A673 (cell line): ENCODE measurements at regions not wholly inside any gene's neighbourhood (a gene's known extent, or its start where the extent isn't known, plus 50 kb on each side); places are given as distances from the start of the nearest gene placed in this dataset.

Experiments used
- BruUV-seq: library from RNA; stranded (reverse); fragments of 400-500 nt; replicated peaks from 2 replicates; lab custom pipeline; 2021; lab: Mats Ljungman, UMichigan
- CTCF ChIA-PET: fragments of 300-600 bp; sonication (Branson Sonifier 250); formaldehyde crosslinking; loops from one replicate; lab custom pipeline; 2022; ENCODE audit warnings: antibody characterized with exemption; lab: Charles Lee
- POLR2A ChIA-PET: fragments of 300-600 bp; sonication (Branson Sonifier 250); formaldehyde crosslinking; loops from one replicate; lab custom pipeline; 2022; ENCODE audit warnings: antibody characterized with exemption; ENCODE audit not compliant: low non-redundant PET; lab: Charles Lee
- DNase-seq: peaks from one replicate; pipeline ENCODE4 v3.0.0-alpha.2; 2015; ENCODE audit warnings: low spot score
- H3K27ac ChIP-seq: fragments of 200-600 bp; sonication (generic); 2 replicates; pipeline ENCODE4 v1.5.1; 2016; ENCODE audit warnings: mixed run types, low read depth, mild to moderate bottlenecking, mixed read lengths, antibody characterized with exemption, low read length; ENCODE audit not compliant: poor library complexity, severe bottlenecking
- H3K27me3 ChIP-seq: fragments of 200-600 bp; sonication (generic); replicated peaks from 2 replicates; pipeline ENCODE4 v1.6.1; 2017; ENCODE audit warnings: mixed run types, low read depth, mild to moderate bottlenecking, mixed read lengths, antibody characterized with exemption, low read length; ENCODE audit not compliant: insufficient read depth, poor library complexity
- H3K36me3 ChIP-seq: fragments of 200-600 bp; sonication (generic); 2 replicates; pipeline ENCODE4 v1.6.1; 2016; ENCODE audit warnings: mixed run types, mild to moderate bottlenecking, mixed read lengths, antibody characterized with exemption, low read length; ENCODE audit not compliant: insufficient read depth, poor library complexity, severe bottlenecking
- H3K4me1 ChIP-seq: fragments of 200-600 bp; sonication (generic); 2 replicates; pipeline ENCODE4 v1.6.1; 2017; ENCODE audit warnings: mixed run types, mild to moderate bottlenecking, mixed read lengths, antibody characterized with exemption, low read length; ENCODE audit not compliant: insufficient read depth, poor library complexity, severe bottlenecking
- H3K4me3 ChIP-seq: fragments of 200-600 bp; sonication (generic); 2 replicates; pipeline ENCODE4 v1.5.1; 2016; ENCODE audit warnings: low read depth, mixed run types, mild to moderate bottlenecking, mixed read lengths, low read length; ENCODE audit not compliant: poor library complexity, severe bottlenecking
- H3K9me3 ChIP-seq: fragments of 200-600 bp; sonication (generic); 2 replicates; pipeline ENCODE4 v1.6.1; 2016; ENCODE audit warnings: mixed run types, low read depth, mild to moderate bottlenecking, mixed read lengths, antibody characterized with exemption, low read length; ENCODE audit not compliant: poor library complexity, severe bottlenecking
- CTCF ChIP-seq: fragments of 300-800, 200-600 bp; sonication (generic); conservative IDR thresholded peaks from 2 replicates; pipeline ENCODE4 v1.5.1; 2017; ENCODE audit warnings: low read depth, mild to moderate bottlenecking, antibody characterized with exemption, low read length, moderate library complexity, mixed read lengths
- EZH2 ChIP-seq: fragments of 200-600 bp; sonication (generic); IDR thresholded peaks from 2 replicates; pipeline ENCODE4 v1.6.1; 2017; ENCODE audit warnings: borderline replicate concordance, low read depth, mild to moderate bottlenecking, mixed read lengths, antibody characterized with exemption, low read length; ENCODE audit not compliant: poor library complexity, severe bottlenecking
- intact Hi-C: fragments of 100-400 bp; cut with micrococcal nuclease; formaldehyde crosslinking; loops from one replicate; pipeline ENCODE4 v1.10.0; 2022; ENCODE audit not compliant: unreplicated experiment

DNA sequence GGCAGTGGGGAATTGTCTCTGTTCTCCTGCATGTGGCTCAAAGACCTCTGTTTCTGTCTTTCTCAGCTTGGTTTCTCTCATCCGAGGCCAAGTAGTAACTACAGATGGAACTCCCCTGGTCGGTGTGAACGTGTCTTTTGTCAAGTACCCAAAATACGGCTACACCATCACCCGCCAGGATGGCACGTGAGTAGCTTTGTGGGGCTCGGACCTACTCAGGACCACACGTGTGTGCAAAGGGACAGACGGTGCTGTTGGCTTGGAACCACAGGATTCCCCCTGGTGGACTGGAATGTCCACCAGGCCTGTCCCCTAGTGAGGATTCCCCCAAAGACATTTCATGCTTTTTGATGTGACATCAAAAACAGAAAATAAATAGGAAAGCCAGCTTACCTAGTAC lies 96.3 kb upstream of the WWC1 start:
- H3K4me3 ChIP-seq, result no peak overlapping the region
- BruUV-seq, result no TSS peak
- intact Hi-C loops, result no loop called here
- no peaks in the 10 kb centered on the region for H3K4me1 ChIP-seq
- ChIA-PET POLR2A (no interaction called here), CTCF (no interaction called here)
- no peaks in the 10 kb centered on the region for H3K9me3 ChIP-seq
- TF ChIP-seq EZH2 (no peak), CTCF (no peak)
- peaks cover 3% of the 10 kb centered on the region for H3K36me3 ChIP-seq
- DNase-seq, result no peak
- H3K27ac ChIP-seq, result no peak overlapping the region
- no peaks in the 10 kb centered on the region for H3K27me3 ChIP-seq

DNA sequence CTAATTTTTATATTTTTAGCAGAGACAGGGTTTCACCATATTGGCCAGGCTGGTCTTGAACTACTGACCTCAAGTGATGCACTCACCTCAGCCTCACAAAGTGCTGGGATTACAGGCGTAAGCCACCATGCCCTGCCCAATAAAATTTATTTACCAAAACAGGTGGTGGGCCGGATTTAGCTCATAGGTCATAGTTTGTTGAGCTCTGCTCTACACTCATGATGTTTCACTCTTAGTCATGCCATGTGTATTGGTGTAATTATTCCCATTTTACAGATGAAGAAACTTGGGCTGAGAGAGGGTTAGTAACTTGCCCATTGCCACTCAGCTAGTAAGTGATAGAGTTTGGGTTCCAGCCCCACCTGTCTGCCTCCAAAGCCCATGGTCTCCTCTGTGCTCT lies 93.1 kb upstream of the WWC1 start:
- H3K36me3 ChIP-seq, result peaks cover 12% of the 10 kb centered on the region
- H3K9me3 ChIP-seq, result no peaks in the 10 kb centered on the region
- intact Hi-C loops, result no loop called here
- H3K4me3 ChIP-seq, result no peak overlapping the region
- no peak for TF ChIP-seq CTCF
- TF ChIP-seq EZH2, result no peak
- CTCF ChIA-PET, result no interaction called here
- BruUV-seq, result no TSS peak
- no peak for DNase-seq
- no peaks in the 10 kb centered on the region for H3K4me1 ChIP-seq
- no peak overlapping the region for H3K27ac ChIP-seq
- POLR2A ChIA-PET, result no interaction called here
- H3K27me3 ChIP-seq, result no peaks in the 10 kb centered on the region

GRCh38 chr5:168202996-168203395 lies 88.4 kb upstream of the WWC1 start:
- H3K27me3 ChIP-seq, result no peaks in the 10 kb centered on the region
- TF ChIP-seq CTCF (no peak), EZH2 (no peak)
- peaks cover 12% of the 10 kb centered on the region for H3K36me3 ChIP-seq
- POLR2A ChIA-PET, result no interaction called here
- intact Hi-C loops, result no loop called here
- no peak for DNase-seq
- CTCF ChIA-PET, result no interaction called here
- no peaks in the 10 kb centered on the region for H3K9me3 ChIP-seq
- no peak overlapping the region for H3K4me3 ChIP-seq
- no peaks in the 10 kb centered on the region for H3K4me1 ChIP-seq
- H3K27ac ChIP-seq, result no peak overlapping the region
- BruUV-seq, result no TSS peak
